ENCODE measurements at regions not wholly inside any gene's neighbourhood (a gene's known extent, or its start where the extent isn't known, plus 50 kb on each side); places are given as distances from the start of the nearest gene placed in this dataset.

- TF ChIP-seq ZNF274 (IDR thresholded peaks at IDR 0.05; ENCODE audit: low read depth, low read length) (no peak), YY1 (IDR thresholded peaks at IDR 0.05; ENCODE audit: insufficient read depth, insufficient read length) (no peak), SUZ12 (IDR thresholded peaks at IDR 0.05; ENCODE audit: extremely low read depth, insufficient read depth, insufficient read length) (no peak)
- DNase-seq (ENCODE audit: low read depth, low spot score): no peak
- Histone ChIP-seq H3K27me3 (ENCODE audit: insufficient read depth, insufficient read length) (no peaks in the 10 kb centered on the region), H3K36me3 (ENCODE audit: insufficient read depth, insufficient read length, low read length) (no peaks in the 10 kb centered on the region), H3K4me1 (ENCODE audit: insufficient read depth, insufficient read length) (no peaks in the 10 kb centered on the region), H3K4me3 (ENCODE audit: insufficient read length, low read depth) (no peak overlapping the region), H3K9ac (ENCODE audit: insufficient read length, low read depth) (no peak overlapping the region), H3K9me3 (ENCODE audit: insufficient read depth, low read length) (no peaks in the 10 kb centered on the region)
These were observed 540.5 kb downstream of the SATB2 start for GRCh38 chr2:198917275-198917674.

- no peak for DNase-seq (ENCODE audit: low read depth, low spot score)
- Histone ChIP-seq H3K4me3 (ENCODE audit: insufficient read length, low read depth) (no peak overlapping the region), H3K4me1 (ENCODE audit: insufficient read depth, insufficient read length) (no peaks in the 10 kb centered on the region), H3K9me3 (ENCODE audit: insufficient read depth, low read length) (no peaks in the 10 kb centered on the region), H3K27me3 (ENCODE audit: insufficient read depth, insufficient read length) (no peaks in the 10 kb centered on the region), H3K36me3 (ENCODE audit: insufficient read depth, insufficient read length, low read length) (no peaks in the 10 kb centered on the region), H3K9ac (ENCODE audit: insufficient read length, low read depth) (no peak overlapping the region)
- no peak for TF ChIP-seq SUZ12 (IDR thresholded peaks at IDR 0.05; ENCODE audit: extremely low read depth, insufficient read depth, insufficient read length)
- TF ChIP-seq ZNF274 (IDR thresholded peaks at IDR 0.05; ENCODE audit: low read depth, low read length): no peak
These were observed 541.1 kb downstream of the SATB2 start for GRCh38 chr2:198916548-198917080.

GRCh38 chr2:198913394-198914152, 544.2 kb downstream of the SATB2 start:
- Histone ChIP-seq H3K36me3 (ENCODE audit: insufficient read depth, insufficient read length, low read length) (no peaks in the 10 kb centered on the region), H3K4me3 (ENCODE audit: insufficient read length, low read depth) (no peak overlapping the region), H3K27me3 (ENCODE audit: insufficient read depth, insufficient read length) (no peaks in the 10 kb centered on the region), H3K4me1 (ENCODE audit: insufficient read depth, insufficient read length) (no peaks in the 10 kb centered on the region), H3K9me3 (ENCODE audit: insufficient read depth, low read length) (no peaks in the 10 kb centered on the region), H3K9ac (ENCODE audit: insufficient read length, low read depth) (no peak overlapping the region)
- no peak for DNase-seq (ENCODE audit: low read depth, low spot score)
- no peak for TF ChIP-seq SUZ12 (IDR thresholded peaks at IDR 0.05; ENCODE audit: extremely low read depth, insufficient read depth, insufficient read length)
- no peak for TF ChIP-seq YY1 (IDR thresholded peaks at IDR 0.05; ENCODE audit: insufficient read depth, insufficient read length)
- no peak for TF ChIP-seq ZNF274 (IDR thresholded peaks at IDR 0.05; ENCODE audit: low read depth, low read length)

GRCh38 chr2:198909525-198910267, 548.0 kb downstream of the SATB2 start:
- TF ChIP-seq YY1 (IDR thresholded peaks at IDR 0.05; ENCODE audit: insufficient read depth, insufficient read length) (no peak), ZNF274 (IDR thresholded peaks at IDR 0.05; ENCODE audit: low read depth, low read length) (no peak), SUZ12 (IDR thresholded peaks at IDR 0.05; ENCODE audit: extremely low read depth, insufficient read depth, insufficient read length) (no peak)
- H3K27me3 ChIP-seq (ENCODE audit: insufficient read depth, insufficient read length): no peaks in the 10 kb centered on the region
- DNase-seq (ENCODE audit: low read depth, low spot score): no peak

GRCh38 chr2:198905881-198906612, 551.7 kb downstream of the SATB2 start:
- no peak for DNase-seq (ENCODE audit: low read depth, low spot score)
- TF ChIP-seq YY1 (IDR thresholded peaks at IDR 0.05; ENCODE audit: insufficient read depth, insufficient read length): no peak
- TF ChIP-seq SUZ12 (IDR thresholded peaks at IDR 0.05; ENCODE audit: extremely low read depth, insufficient read depth, insufficient read length): no peak
- TF ChIP-seq ZNF274 (IDR thresholded peaks at IDR 0.05; ENCODE audit: low read depth, low read length): no peak
- H3K9ac ChIP-seq (ENCODE audit: insufficient read length, low read depth): no peak overlapping the region
- H3K4me1 ChIP-seq (ENCODE audit: insufficient read depth, insufficient read length): no peaks in the 10 kb centered on the region
- H3K36me3 ChIP-seq (ENCODE audit: insufficient read depth, insufficient read length, low read length): no peaks in the 10 kb centered on the region
- no peaks in the 10 kb centered on the region for H3K9me3 ChIP-seq (ENCODE audit: insufficient read depth, low read length)
- no peak overlapping the region for H3K4me3 ChIP-seq (ENCODE audit: insufficient read length, low read depth)
- H3K27me3 ChIP-seq (ENCODE audit: insufficient read depth, insufficient read length): no peaks in the 10 kb centered on the region

More at GRCh38 chr2:198909525-198910267, 548.0 kb downstream of the SATB2 start:
- no peaks in the 10 kb centered on the region for H3K36me3 ChIP-seq (ENCODE audit: insufficient read depth, insufficient read length, low read length)
- H3K9ac ChIP-seq (ENCODE audit: insufficient read length, low read depth): no peak overlapping the region
- H3K4me3 ChIP-seq (ENCODE audit: insufficient read length, low read depth): no peak overlapping the region
- H3K9me3 ChIP-seq (ENCODE audit: insufficient read depth, low read length): no peaks in the 10 kb centered on the region
- no peaks in the 10 kb centered on the region for H3K4me1 ChIP-seq (ENCODE audit: insufficient read depth, insufficient read length)

- H3K27me3 ChIP-seq (ENCODE audit: insufficient read depth, insufficient read length): no peaks in the 10 kb centered on the region
- no peak overlapping the region for H3K9ac ChIP-seq (ENCODE audit: insufficient read length, low read depth)
- DNase-seq (ENCODE audit: low read depth, low spot score): peak; percentile 5
- H3K36me3 ChIP-seq (ENCODE audit: insufficient read depth, insufficient read length, low read length): no peaks in the 10 kb centered on the region
- no peak overlapping the region for H3K4me3 ChIP-seq (ENCODE audit: insufficient read length, low read depth)
- H3K9me3 ChIP-seq (ENCODE audit: insufficient read depth, low read length): no peaks in the 10 kb centered on the region
- no peaks in the 10 kb centered on the region for H3K4me1 ChIP-seq (ENCODE audit: insufficient read depth, insufficient read length)
- TF ChIP-seq ZNF274 (IDR thresholded peaks at IDR 0.05; ENCODE audit: low read depth, low read length) (no peak), YY1 (IDR thresholded peaks at IDR 0.05; ENCODE audit: insufficient read depth, insufficient read length) (no peak), SUZ12 (IDR thresholded peaks at IDR 0.05; ENCODE audit: extremely low read depth, insufficient read depth, insufficient read length) (no peak)
These were observed 555.8 kb downstream of the SATB2 start for GRCh38 chr2:198901894-198902293.
